RKO (cell line): ENCODE measurements at regions not wholly inside any gene's neighbourhood (a gene's known extent, or its start where the extent isn't known, plus 50 kb on each side); places are given as distances from the start of the nearest gene placed in this dataset.

Experiments
- DNase-seq: peaks from one replicate; pipeline ENCODE4 v3.0.0-alpha.2; 2016; ENCODE audit warnings: low spot score

DNA sequence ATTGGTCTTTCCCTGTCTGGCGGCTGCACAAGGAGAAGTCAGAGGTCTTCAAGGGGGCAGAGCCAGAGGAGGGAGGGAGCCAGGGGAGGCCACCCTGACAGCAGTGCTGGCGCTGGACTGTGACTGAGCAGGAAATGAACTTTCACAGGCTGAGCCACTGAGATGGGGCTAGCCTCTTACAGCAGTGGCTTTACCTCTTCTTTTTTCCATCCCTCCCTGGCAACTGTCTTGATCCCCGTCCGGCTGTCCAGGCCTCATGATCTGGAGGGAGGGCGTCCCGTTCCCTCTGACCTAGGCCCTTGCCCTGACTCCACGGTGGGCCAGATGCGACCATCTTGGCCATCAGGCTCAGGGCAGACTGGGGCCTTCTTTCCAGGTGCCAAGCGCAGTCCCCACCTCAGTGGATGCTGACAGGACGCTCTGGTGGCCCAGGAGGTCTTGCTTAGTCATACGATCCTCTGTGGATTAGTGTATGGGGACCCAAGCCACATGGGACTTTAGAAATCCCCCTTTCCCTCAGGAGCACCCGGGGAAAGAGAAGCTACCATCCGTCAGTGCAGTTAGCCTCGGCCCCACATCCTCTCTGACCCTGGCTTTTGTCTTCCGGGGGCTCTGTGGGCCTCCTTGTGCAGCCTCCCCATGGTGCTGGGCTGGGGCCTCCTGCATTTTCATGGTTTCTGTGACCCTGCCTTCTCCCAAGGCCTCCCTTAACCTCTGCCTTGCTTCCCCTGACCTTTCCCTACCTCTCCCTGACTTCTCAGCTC lies 57.4 kb upstream of the CCDC167 start:
- no peak for DNase-seq

DNA sequence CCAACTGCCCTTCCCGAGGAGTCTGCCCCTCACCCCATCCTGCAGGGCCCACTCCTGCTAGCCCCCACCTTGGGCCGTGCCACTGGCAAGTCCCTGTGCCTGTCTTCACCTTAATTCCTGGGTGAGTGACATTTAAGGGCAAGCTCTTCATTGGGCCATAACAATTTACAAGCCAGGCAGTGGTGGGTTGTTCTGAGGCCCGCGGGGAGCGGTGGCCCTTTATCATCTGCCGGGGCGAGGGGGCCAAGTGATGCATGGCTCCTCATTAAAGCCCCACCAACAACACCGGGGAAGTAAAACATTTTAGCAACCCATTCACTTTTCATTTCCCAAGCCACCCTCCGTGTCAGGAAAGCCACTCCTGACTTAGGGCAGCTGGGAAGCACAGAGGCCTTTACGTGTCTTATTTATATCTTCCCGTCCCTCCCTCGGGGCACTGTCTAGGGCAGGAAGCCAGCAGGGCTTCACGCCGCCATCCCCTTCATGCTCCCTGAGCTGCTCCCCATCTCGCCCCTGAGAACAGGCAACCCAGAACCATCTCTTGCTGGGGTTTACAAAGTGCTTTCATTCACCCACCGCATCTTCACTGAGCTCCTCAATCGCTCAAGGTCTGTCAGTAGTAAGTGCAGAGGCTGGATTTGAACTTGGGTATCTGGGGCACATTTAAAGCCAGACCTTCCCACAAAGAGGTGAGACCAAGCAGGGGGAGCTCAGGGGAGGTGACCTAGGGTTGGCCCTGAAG lies 55.5 kb upstream of the CCDC167 start:
- DNase-seq = no peak

DNA sequence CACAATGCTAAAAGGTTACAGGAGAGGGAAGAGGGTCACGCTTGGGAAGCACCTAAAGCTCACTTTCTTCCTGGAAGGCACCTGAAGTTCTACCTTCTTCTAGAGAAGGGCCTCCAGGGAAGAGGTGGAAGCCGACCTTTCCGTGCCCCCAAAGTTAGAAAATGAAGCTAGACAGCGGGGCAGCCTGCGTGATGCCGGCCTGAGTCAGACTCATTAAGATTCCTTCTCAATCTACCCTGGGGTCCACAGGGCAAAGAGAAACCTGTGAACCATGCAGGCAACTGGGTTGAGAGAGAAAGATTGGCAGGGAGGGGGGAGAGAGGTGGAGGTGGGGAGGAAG lies 54.8 kb upstream of the CCDC167 start:
- no peak for DNase-seq

DNA sequence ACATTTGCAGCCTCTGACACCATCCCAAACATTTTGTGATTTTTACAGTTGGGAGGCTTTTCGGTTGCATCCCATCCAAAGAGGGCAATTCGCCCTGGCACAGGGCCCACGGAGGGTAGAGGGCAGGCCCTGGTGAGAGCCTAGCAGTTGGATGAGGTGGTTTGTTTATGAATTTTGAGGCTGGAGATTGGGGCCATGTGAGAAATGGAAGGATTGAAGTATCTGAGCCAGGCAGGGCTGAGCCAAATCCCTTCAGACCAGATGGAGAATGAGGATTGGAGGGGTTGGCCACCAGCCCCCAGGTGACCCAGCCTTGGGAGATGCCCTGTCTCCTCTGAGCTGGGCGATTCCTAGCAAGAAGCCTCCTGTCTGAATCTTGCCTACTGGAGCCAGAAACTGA lies 52.6 kb upstream of the CCDC167 start:
- DNase-seq = no peak

DNA sequence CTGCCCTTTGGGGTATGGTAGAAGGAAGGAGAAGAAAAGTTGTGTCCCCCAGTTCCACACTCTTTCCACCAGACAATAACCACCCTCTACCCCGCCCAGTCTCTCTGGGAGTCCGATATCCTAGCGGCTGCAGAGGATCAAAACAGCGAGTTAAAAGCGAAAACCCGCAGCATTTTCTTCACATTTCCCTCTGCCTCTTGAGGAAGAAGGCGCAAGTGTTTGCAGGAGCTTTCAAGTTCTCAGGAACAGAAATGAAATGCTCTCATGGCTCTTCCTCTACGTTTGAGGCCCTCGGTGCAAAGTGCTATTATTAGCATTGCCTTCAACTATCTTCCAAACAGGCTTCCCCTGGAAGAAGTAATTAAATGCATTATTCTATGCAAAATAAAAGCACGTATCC lies 52.2 kb upstream of the CCDC167 start:
- no peak for DNase-seq

DNA sequence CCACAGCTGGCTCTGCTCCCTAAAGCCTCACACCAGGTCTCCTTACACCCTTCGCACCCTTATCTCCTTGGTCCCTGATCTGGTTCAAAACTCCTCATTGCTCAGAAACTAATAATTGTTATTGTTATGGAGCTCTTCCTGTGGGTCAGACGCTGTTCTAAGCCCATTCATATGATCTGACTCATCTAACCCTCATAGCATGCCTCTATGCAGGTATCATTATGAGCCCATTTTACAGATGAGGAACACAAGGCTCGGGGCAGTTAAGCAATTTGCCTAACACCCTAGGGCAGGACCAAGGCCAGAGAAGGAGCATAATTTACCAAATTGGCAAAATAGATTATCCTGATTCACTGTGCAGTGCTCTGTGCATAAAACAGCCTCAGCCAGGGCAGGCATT lies 51.8 kb upstream of the CCDC167 start:
- no peak for DNase-seq

DNA sequence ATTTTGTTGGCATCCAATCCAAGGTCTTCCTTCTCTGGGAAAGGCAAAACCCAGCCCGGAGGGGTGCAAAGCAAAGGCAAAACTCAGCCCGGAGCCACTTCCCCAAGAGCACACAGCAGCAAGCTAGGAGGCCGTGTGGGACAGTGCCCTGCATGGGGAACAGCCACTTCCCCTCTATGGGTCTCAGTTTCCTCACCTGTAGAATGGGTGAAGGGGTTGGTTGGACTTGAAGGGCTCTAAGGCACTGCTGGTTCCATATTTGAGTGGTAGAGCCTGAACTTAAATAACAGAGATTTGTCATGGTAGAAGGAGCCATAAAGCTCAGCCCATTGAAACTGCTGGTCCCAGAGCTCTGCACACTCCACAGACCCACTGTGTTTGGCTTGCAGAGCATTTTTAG lies 51.3 kb upstream of the CCDC167 start:
- no peak for DNase-seq

DNA sequence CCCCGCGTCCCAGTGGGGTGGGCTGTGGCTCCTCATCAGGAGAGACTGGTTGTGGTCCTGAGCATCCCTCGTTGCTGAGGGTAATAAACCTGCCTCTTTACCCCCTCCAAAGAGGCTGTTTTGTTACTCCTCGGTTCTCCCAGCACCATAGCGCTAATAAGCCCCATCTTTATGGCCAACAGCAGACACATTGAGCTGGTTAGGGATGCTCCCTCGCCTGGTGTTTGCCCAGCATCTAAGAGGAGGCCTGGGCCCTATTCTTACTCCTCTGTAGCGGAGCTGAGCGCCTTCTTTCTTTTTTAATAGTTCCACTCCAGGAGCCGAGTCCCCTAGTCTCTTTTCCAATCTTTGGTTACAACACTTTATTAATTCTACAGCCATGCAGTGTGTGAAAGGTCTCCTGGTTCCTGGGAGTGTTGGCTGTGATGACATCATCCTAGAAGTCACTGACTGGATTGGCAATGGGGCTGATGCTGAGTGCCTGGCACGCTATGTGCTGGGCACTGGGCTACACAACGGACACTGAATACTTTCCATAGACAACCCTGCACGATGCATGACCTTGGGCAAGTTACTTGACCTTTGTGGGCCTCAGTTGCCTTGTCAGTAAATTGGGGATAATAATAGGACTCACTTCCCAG lies 50.6 kb upstream of the CCDC167 start:
- peak; percentile 4 for DNase-seq

DNA sequence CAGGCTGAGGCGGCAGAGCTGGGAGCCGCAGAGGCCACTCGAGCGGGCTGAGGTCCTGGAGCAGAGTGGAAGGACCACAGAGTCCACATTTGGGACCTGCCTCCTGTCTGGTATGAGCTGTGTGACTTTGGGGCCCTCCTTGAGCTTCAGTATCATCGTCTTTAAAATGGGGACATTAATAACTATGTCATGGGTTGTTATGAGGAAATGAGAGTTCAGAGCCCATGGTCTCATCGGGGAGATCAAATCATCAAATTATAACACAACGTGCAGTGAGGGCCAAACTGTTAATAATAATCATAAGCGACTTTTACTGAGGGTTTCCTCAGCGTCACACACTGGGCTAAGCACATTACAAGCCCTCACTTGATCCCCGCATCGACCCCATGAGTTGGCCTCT lies 49.9 kb upstream of the CCDC167 start:
- no peak for DNase-seq
